ENCODE measurements at regions not wholly inside any gene's neighbourhood (a gene's known extent, or its start where the extent isn't known, plus 50 kb on each side); places are given as distances from the start of the nearest gene placed in this dataset.
A peak's percentile ranks its signal among the peaks of the same experiment; 100 is the strongest.
"Not testable (repeated sequence)": the region's sequence is repeated elsewhere in the genome, so short reads cannot be mapped to it uniquely, and the experiment has no call there.

DNA sequence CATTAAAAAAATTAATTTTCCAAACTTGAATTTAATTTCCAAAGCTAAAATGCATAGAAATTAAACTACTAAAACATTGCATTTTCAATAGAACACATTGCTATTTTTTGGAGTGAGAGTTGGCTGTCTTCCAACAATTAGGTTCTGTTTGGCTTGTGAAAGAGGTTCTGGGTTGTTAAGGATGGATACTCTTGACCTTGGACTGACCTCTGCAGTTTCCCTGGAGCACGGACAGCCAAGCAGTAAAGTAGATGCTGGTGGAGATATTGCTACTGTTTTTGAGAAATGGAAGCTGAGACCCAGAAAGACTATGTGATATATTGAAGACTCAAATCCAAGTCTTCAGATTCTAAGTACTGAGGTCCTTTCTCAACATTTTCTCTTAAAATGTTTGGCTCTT lies 95.9 kb upstream of the CHD6 start:
- DNase-seq (ENCODE audit: extremely low read depth, insufficient read length) = no peak
- H3K36me3 ChIP-seq (ENCODE audit: control insufficient read depth, insufficient read depth, low read length) = no peaks in the 10 kb centered on the region
- H3K4me3 ChIP-seq (replicated peaks; ENCODE audit: low read depth, low read length) = no peak overlapping the region
- peaks cover 1% of the 10 kb centered on the region for H3K27me3 ChIP-seq (replicated peaks; ENCODE audit: control insufficient read depth, insufficient read depth, low read length)
- TF ChIP-seq, protein P1, sequence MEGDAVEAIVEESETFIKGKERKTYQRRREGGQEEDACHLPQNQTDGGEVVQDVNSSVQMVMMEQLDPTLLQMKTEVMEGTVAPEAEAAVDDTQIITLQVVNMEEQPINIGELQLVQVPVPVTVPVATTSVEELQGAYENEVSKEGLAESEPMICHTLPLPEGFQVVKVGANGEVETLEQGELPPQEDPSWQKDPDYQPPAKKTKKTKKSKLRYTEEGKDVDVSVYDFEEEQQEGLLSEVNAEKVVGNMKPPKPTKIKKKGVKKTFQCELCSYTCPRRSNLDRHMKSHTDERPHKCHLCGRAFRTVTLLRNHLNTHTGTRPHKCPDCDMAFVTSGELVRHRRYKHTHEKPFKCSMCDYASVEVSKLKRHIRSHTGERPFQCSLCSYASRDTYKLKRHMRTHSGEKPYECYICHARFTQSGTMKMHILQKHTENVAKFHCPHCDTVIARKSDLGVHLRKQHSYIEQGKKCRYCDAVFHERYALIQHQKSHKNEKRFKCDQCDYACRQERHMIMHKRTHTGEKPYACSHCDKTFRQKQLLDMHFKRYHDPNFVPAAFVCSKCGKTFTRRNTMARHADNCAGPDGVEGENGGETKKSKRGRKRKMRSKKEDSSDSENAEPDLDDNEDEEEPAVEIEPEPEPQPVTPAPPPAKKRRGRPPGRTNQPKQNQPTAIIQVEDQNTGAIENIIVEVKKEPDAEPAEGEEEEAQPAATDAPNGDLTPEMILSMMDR (IDR thresholded peaks at IDR 0.05; ENCODE audit: insufficient read depth, low read length, poor library complexity, severe bottlenecking) = no peak

DNA sequence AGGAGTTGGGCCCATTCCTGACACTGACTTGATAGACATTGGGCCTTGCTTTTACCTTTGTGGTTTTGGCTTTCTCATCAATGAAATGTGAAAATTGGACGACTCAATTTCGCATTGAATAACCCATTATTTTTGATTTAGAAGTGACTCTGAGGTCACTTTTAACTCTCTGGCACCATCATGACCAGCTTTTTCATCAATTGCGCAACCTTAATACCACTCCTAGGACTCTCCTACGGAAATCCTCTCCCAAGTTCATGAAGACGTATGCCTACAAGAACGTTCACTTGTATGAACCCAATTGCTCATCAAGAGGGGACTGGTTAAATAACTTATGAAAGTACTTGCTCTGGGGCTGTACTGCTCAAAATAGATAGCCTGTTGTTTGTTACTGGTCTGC lies 86.7 kb upstream of the CHD6 start:
- H3K36me3 ChIP-seq (ENCODE audit: control insufficient read depth, insufficient read depth, low read length) = no peaks in the 10 kb centered on the region
- no peak for DNase-seq (ENCODE audit: extremely low read depth, insufficient read length)
- H3K4me3 ChIP-seq (replicated peaks; ENCODE audit: low read depth, low read length) = no peak overlapping the region
- no peaks in the 10 kb centered on the region; the same call in 1 of the 2 replicates for H3K27me3 ChIP-seq (replicated peaks; ENCODE audit: control insufficient read depth, insufficient read depth, low read length)
- TF ChIP-seq, protein P1 (IDR thresholded peaks at IDR 0.05; ENCODE audit: insufficient read depth, low read length, poor library complexity, severe bottlenecking) = no peak

DNA sequence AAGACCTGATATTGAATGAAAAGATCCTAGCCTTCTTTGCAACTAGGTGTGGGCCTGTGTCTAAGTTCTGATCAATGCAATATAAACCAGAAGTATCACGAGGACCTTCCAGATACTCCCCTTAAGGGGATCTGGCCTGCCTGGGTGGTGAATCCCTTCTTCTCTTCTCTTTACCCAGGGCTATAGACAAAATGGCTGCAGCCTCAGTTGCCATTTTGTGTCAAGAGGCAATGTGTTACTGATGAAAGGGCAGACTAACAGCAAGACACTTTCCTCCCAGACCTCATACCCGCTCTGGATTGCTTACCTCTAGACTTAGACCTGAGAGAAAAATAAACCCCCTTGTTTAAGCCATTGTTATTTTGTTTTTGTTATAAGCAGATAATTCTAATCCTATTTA lies 84.5 kb upstream of the CHD6 start:
- DNase-seq (ENCODE audit: extremely low read depth, insufficient read length) = no peak
- TF ChIP-seq, protein P1 (IDR thresholded peaks at IDR 0.05; ENCODE audit: insufficient read depth, low read length, poor library complexity, severe bottlenecking) = no peak
- Histone ChIP-seq H3K4me3 (replicated peaks; ENCODE audit: low read depth, low read length) (no peak overlapping the region), H3K36me3 (ENCODE audit: control insufficient read depth, insufficient read depth, low read length) (no peaks in the 10 kb centered on the region), H3K27me3 (replicated peaks; ENCODE audit: control insufficient read depth, insufficient read depth, low read length) (no peaks in the 10 kb centered on the region)

DNA sequence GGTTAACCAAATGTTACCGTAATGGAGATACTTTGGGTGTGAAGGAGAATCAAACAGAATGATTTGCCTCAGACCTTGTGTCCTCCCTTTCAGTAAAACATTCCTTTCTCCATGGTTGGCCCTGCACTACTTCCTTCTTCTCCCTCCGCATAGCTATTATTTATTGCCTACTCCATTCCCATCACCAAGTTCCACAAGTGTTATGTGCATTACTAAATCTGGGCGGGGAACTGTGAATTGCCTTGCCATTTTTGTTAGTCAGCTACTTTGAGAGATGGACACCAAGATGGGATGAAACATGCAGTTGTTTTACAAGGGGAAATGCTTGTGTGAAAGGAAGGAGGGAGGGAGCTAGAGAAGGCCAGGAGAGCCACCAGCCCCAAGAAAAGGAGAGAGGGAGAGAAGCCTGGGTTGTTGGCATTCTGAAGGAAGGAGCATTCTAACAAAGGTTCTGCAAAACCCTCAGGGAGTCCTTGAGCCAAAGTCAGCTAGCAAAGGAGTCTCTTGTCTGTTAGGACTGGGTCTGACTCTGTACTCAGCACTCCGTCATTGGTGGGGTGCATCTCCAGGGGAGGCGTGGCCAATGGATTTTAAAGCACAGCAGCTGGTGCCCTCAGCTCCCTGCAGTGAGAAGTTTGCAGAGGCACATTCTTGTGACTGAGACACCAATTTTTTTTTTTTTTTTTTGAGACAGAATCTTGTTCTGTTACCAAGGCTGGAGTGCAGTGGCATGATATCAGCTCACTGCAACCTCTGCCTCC lies 83.6 kb upstream of the CHD6 start:
- DNase-seq (ENCODE audit: extremely low read depth, insufficient read length) = no peak
- TF ChIP-seq, protein P1 (IDR thresholded peaks at IDR 0.05; ENCODE audit: insufficient read depth, low read length, poor library complexity, severe bottlenecking) = no peak
- H3K27me3 ChIP-seq (replicated peaks; ENCODE audit: control insufficient read depth, insufficient read depth, low read length) = no peaks in the 10 kb centered on the region
- H3K4me3 ChIP-seq (replicated peaks; ENCODE audit: low read depth, low read length) = no peak overlapping the region
- H3K36me3 ChIP-seq (ENCODE audit: control insufficient read depth, insufficient read depth, low read length) = no peaks in the 10 kb centered on the region

DNA sequence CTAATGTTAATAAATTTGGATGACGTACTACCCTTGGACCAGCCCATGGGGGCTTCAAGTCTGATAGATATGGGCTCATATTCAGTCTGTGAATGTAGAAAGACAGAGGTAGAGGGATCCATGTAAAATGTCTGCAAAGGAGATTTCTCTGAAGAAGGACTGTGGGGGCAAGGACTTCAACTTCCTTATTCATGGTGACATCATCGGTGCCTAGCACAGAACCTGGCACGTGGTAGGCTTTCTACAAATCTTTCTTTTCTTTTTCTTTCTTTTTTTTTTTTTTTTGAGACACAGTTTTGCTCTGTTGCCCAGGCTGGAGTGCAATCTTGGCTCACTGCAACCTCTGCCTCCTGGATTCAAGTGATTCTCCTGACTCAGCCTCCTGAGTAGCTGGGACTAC lies 81.5 kb upstream of the CHD6 start:
- not testable (repeated sequence) for H3K36me3 ChIP-seq (ENCODE audit: control insufficient read depth, insufficient read depth, low read length); H3K27me3 ChIP-seq (replicated peaks; ENCODE audit: control insufficient read depth, insufficient read depth, low read length); DNase-seq (ENCODE audit: extremely low read depth, insufficient read length); H3K4me3 ChIP-seq (replicated peaks; ENCODE audit: low read depth, low read length)

DNA sequence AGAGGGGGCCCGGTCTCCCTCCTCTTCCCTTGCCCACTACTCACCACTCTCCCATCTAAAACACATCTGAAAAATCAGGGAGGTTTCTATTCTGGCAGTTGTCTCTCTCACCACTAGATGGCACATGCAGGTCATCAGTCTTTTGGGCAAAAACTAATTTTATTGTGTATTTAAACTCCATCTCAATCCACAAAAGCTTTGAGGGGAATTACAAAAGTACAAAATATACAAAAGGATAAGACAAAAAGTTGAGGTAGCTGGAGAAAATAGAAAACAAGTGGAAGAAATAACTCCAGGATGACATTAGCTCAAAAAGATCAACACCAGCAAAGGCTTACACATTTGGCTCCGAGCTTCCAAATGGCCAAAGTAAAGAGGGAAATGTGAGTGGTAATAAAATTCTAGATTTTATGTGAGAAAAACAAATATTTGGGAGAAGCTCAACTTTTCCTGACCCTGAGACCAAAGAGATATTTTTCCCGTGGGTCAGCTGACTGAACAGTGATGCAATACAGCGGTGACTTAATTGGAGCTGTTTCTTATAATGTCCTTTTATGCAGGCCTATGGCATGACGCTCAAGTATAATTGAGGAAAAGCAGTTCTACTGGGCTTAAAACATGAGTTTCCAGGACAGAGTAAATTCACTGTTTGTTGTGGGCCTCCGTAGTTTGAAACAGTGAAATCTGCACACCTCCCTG lies 79.8 kb upstream of the CHD6 start:
- H3K4me3 ChIP-seq (replicated peaks; ENCODE audit: low read depth, low read length) = no peak overlapping the region
- no peak for DNase-seq (ENCODE audit: extremely low read depth, insufficient read length)
- H3K27me3 ChIP-seq (replicated peaks; ENCODE audit: control insufficient read depth, insufficient read depth, low read length) = no peaks in the 10 kb centered on the region; the same call in 1 of the 2 replicates
- TF ChIP-seq, protein P1 (IDR thresholded peaks at IDR 0.05; ENCODE audit: insufficient read depth, low read length, poor library complexity, severe bottlenecking) = peak; percentile 90
- no peaks in the 10 kb centered on the region for H3K36me3 ChIP-seq (ENCODE audit: control insufficient read depth, insufficient read depth, low read length)
